ENCODE measurements at regions not wholly inside any gene's neighbourhood (a gene's known extent, or its start where the extent isn't known, plus 50 kb on each side); places are given as distances from the start of the nearest gene placed in this dataset.

GRCh38 chr21:35637431-35637830, 422.9 kb downstream of the SETD4 start:
- no peaks in the 10 kb centered on the region for H3K9me3 ChIP-seq
- H4K20me1 ChIP-seq (ENCODE audit: insufficient read depth), result no peaks in the 10 kb centered on the region
- no peaks in the 10 kb centered on the region for H3K27me3 ChIP-seq (ENCODE audit: insufficient read depth)
- WGBS (ENCODE audit: low lambda C conversion rate), result 16% methylated on average over 2 of the region's 2 CpGs
- H3K4me1 ChIP-seq (ENCODE audit: control insufficient read depth in 1 of 2, insufficient read depth in 2 of 2, low read depth in 1 of 2, low read length in 1 of 2), result peaks cover 0 to 38% of the 10 kb centered on the region in 2 experiments; a peak in 2 of 4 replicates
- H3K4me3 ChIP-seq (ENCODE audit: low read depth in 2 of 2, low read length in 1 of 2), result no peak overlapping the region
- TF ChIP-seq RCOR1 (IDR thresholded peaks at IDR 0.05; ENCODE audit: low read length) (no peak), EZH2phosphoT487 (IDR thresholded peaks at IDR 0.05; ENCODE audit: borderline replicate concordance, low read depth) (no peak), TCF12 (IDR thresholded peaks at IDR 0.05) (peak; percentile 28; the same call in 1 of the 2 replicates), MEF2A (IDR thresholded peaks at IDR 0.05; ENCODE audit: borderline replicate concordance, low read depth) (no peak), PBX3 (IDR thresholded peaks at IDR 0.05) (peak; percentile 53), USF1 (IDR thresholded peaks at IDR 0.05; ENCODE audit: borderline replicate concordance, low read depth) (no peak), FOSL2 (IDR thresholded peaks at IDR 0.05; ENCODE audit: borderline replicate concordance, low read depth) (peak; percentile 35; the same call in 1 of the 2 replicates), GATA2 (CRISPR knock-in tag; IDR thresholded peaks at IDR 0.05) (no peak), SMC3 (IDR thresholded peaks at IDR 0.05; ENCODE audit: low read depth, low read length) (no peak), GABPA (IDR thresholded peaks at IDR 0.05; ENCODE audit: low read depth) (no peak), TEAD4 (IDR thresholded peaks at IDR 0.05; ENCODE audit: borderline replicate concordance, insufficient read depth) (no peak), IRF3 (IDR thresholded peaks at IDR 0.05; ENCODE audit: low read depth, low read length) (no peak), TAF1 (IDR thresholded peaks at IDR 0.05; ENCODE audit: borderline replicate concordance, low read depth, low read length) (no peak), SIN3A (IDR thresholded peaks at IDR 0.05; ENCODE audit: borderline replicate concordance, low read depth, low read length) (0 out of 2 replicates have a peak, but pooled peaks have one; percentile 25), YY1 (IDR thresholded peaks at IDR 0.05; ENCODE audit: low read depth) (no peak), REST (IDR thresholded peaks at IDR 0.05; ENCODE audit: low read depth, low read length) (no peak), POLR2AphosphoS5 (IDR thresholded peaks at IDR 0.05; ENCODE audit: low read depth, low read length) (no peak), JUND (IDR thresholded peaks at IDR 0.05) (0 out of 2 replicates have a peak, but pooled peaks have one; percentile 23)
- TF ChIP-seq, protein P1, sequence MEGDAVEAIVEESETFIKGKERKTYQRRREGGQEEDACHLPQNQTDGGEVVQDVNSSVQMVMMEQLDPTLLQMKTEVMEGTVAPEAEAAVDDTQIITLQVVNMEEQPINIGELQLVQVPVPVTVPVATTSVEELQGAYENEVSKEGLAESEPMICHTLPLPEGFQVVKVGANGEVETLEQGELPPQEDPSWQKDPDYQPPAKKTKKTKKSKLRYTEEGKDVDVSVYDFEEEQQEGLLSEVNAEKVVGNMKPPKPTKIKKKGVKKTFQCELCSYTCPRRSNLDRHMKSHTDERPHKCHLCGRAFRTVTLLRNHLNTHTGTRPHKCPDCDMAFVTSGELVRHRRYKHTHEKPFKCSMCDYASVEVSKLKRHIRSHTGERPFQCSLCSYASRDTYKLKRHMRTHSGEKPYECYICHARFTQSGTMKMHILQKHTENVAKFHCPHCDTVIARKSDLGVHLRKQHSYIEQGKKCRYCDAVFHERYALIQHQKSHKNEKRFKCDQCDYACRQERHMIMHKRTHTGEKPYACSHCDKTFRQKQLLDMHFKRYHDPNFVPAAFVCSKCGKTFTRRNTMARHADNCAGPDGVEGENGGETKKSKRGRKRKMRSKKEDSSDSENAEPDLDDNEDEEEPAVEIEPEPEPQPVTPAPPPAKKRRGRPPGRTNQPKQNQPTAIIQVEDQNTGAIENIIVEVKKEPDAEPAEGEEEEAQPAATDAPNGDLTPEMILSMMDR (IDR thresholded peaks at IDR 0.05), result no peak
- no peaks in the 10 kb centered on the region for H3K79me2 ChIP-seq (ENCODE audit: insufficient read depth)
- CTCF ChIA-PET, result interaction anchor here (1.0 kb wide), 1 partner anchor 892 kb away, joined by 3 read pairs; no protein-coding TSS in a partner anchor
- peak overlapping the region; percentile 59 for H2AFZ ChIP-seq (ENCODE audit: low read depth)
- no peaks in the 10 kb centered on the region for H3K9me2 ChIP-seq
- H3K9ac ChIP-seq, result no peak overlapping the region
- H3K27ac ChIP-seq (ENCODE audit: low read depth in 2 of 2, low read length in 1 of 2), result peak overlapping the region in 1 of 2 experiments; percentile 53; a peak in 2 of 4 replicates
- H3K4me2 ChIP-seq, result peak overlapping the region; percentile 31
- H3K36me3 ChIP-seq (replicated peaks in 1 of 2; ENCODE audit: control insufficient read depth in 1 of 2, insufficient read depth in 2 of 2, low read length in 1 of 2), result no peaks in the 10 kb centered on the region
- H3F3A ChIP-seq (replicated peaks; ENCODE audit: insufficient read depth), result peaks cover 32% of the 10 kb centered on the region
- POLR2A ChIA-PET, result no interaction called here
- no peak for DNase-seq

Data from SK-N-SH (cell line).